BJ (cell line): ENCODE measurements at regions not wholly inside any gene's neighbourhood (a gene's known extent, or its start where the extent isn't known, plus 50 kb on each side); places are given as distances from the start of the nearest gene placed in this dataset.

Source experiments
- CTCF ChIA-PET: fragments of 350-600 bp; formaldehyde crosslinking; extraction: SDS; loops from one replicate; lab custom pipeline; 2021; ENCODE audit warnings: antibody characterized with exemption, inconsistent platforms; lab: Yijun Ruan, JAX
- POLR2A ChIA-PET: fragments of 300-600 bp; sonication (Branson Sonifier 250); formaldehyde crosslinking; extraction: SDS; loops from one replicate; lab custom pipeline; 2021; ENCODE audit warnings: antibody characterized with exemption; lab: Charles Lee
- DNase-seq: peaks from one replicate; pipeline ENCODE4 v3.0.0-alpha.2; 2011; ENCODE audit warnings: low read depth
- H3K27me3 ChIP-seq: 2 replicates; pipeline ENCODE4 v1.6.0; 2011; ENCODE audit warnings: low read length; ENCODE audit not compliant: control insufficient read depth, insufficient read depth
- H3K36me3 ChIP-seq: 2 replicates; pipeline ENCODE4 v1.5.1; 2011; ENCODE audit warnings: low read length; ENCODE audit not compliant: control insufficient read depth, insufficient read depth
- H3K4me3 ChIP-seq: 2 replicates; pipeline ENCODE4 v1.5.1; 2011; ENCODE audit warnings: low read depth, mild to moderate bottlenecking, control low read depth, low read length
- TF ChIP-seq, protein P1 (sequence below): IDR thresholded peaks from 2 replicates; pipeline ENCODE4 v1.5.1; 2011; ENCODE audit warnings: low read depth, mild to moderate bottlenecking, control low read depth, inconsistent platforms, low read length, moderate library complexity; ENCODE audit not compliant: insufficient read depth

DNA sequence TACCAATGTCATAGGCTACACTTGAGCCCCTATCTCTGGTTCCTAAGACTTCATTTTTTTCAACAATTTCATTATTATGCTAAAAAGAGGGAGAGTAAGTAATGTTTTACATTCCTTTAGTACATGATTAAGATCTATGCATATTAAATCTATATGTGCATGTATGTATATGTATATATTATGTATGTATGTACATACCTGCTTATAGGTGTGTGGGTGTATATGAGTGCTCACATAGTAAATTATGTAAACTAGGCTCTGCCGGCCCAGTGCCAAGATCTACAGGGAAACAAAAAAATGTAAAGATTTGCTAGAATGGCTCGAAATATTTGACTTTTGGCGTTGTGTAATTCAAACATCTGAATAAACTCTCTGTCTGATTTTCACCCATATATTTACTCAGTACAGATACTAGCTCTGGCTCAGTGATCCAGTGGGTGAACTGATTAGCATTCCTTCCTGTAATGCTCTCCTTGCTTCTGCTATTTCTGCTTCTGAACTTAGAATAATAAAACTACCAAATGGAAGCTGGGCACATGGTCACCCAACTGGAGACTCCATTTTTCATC lies 113.1 kb upstream of the FGGY start:
- no peak for DNase-seq

DNA sequence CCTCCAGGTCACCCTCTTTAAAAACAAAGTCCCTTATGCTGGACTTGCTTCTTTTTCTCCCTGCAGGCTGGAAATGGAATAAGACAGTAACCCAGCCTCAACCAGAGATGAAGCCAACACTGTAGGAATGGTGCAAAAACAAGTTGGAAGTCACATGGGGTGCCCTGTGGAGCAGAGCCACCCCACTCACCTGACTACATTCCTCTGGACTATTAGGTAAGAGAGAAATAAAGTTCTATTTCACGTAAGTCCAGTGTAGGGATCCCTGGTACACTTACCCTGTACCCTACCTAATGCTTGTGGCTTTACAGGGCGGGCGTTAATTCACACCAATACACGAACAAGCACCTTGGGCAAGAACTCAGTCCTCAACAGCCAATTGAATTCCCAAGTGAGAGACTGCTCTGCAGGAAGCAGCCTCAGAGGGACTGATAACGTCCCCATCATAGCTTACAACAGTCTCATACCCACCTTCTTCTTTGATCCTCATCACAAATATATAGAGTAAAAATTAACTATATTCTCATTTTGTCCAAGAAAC lies 112.5 kb upstream of the FGGY start:
- CTCF ChIA-PET = no interaction called here
- H3K4me3 ChIP-seq = no peak overlapping the region
- DNase-seq = no peak

More for the DNA sequence above, 113.1 kb upstream of the FGGY start:
- no peak overlapping the region for H3K4me3 ChIP-seq
- ChIA-PET POLR2A (no interaction called here), CTCF (no interaction called here)
- TF ChIP-seq, protein P1, sequence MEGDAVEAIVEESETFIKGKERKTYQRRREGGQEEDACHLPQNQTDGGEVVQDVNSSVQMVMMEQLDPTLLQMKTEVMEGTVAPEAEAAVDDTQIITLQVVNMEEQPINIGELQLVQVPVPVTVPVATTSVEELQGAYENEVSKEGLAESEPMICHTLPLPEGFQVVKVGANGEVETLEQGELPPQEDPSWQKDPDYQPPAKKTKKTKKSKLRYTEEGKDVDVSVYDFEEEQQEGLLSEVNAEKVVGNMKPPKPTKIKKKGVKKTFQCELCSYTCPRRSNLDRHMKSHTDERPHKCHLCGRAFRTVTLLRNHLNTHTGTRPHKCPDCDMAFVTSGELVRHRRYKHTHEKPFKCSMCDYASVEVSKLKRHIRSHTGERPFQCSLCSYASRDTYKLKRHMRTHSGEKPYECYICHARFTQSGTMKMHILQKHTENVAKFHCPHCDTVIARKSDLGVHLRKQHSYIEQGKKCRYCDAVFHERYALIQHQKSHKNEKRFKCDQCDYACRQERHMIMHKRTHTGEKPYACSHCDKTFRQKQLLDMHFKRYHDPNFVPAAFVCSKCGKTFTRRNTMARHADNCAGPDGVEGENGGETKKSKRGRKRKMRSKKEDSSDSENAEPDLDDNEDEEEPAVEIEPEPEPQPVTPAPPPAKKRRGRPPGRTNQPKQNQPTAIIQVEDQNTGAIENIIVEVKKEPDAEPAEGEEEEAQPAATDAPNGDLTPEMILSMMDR = no peak
- H3K27me3 ChIP-seq = no peaks in the 10 kb centered on the region
- no peaks in the 10 kb centered on the region for H3K36me3 ChIP-seq

DNA sequence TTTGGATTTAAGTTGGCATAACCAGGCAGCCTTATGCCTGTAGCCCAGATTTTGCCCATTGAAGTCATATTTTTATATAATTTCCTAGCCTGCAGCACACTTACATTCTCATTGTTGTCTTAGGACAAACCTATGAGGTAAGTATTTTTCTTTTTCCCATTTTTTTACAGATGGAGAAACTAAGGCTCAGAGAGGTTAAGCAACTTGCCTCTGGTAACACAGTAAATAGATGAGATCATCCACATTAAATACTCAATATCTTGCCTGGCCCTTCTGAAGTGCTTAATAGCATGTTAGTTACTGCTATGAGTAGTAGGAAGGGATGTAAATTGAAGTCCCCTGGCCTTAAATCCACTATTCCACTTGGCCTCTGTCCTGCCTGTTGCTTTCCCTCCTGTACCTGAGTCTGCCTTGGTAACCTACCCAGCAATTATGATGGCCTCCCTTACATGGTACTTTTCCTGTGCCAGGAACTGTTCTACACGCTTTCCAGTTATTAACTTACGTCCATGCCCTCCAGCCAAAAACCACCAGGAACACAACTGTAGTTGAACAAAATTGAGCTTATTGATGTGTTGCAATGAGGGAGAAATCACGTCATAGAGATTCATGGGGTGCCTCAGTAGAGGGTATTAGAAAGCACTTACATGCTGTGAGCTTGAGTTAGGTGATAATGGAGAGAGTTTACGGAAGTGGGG lies 111.6 kb upstream of the FGGY start:
- TF ChIP-seq, protein P1 = no peak
- Histone ChIP-seq H3K36me3 (no peaks in the 10 kb centered on the region), H3K27me3 (no peaks in the 10 kb centered on the region), H3K4me3 (no peak overlapping the region)
- ChIA-PET POLR2A (no interaction called here), CTCF (interaction anchor here (1.2 to 1.3 kb wide), 2 partner anchors 383 to 574 kb away, joined by 3 read pairs; no protein-coding TSS in a partner anchor)
- DNase-seq = no peak

More for the DNA sequence above, 112.5 kb upstream of the FGGY start:
- Histone ChIP-seq H3K27me3 (no peaks in the 10 kb centered on the region), H3K36me3 (no peaks in the 10 kb centered on the region)
- POLR2A ChIA-PET = no interaction called here
- TF ChIP-seq, protein P1 = no peak

DNA sequence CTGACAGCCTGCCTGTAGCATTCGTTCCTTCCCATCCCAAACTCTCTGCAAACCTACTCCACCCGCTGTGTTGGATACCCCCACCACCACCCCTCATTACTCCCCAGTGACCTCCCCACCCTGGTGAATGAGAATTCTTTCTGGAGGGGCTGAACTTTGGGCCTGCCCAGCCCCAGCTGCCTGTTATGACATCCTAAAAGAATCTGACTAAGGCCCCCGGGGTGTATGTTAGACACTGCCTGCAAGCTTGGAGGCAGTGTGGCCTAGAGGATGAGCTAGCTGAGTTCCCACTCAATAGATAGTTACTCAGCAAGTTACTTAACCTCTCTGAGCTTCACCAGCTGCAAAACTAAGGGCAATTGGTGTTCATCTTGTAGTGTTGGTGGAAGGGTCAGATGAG lies 110.2 kb upstream of the FGGY start:
- no peak for DNase-seq
- no peak overlapping the region for H3K4me3 ChIP-seq
- H3K27me3 ChIP-seq = no peaks in the 10 kb centered on the region
- no peaks in the 10 kb centered on the region for H3K36me3 ChIP-seq
- POLR2A ChIA-PET = interaction anchor here (0.6 kb wide), 1 partner anchor 13 kb away, joined by 3 read pairs; no protein-coding TSS in a partner anchor
- TF ChIP-seq, protein P1 = peak; percentile 27; the same call in 1 of the 2 replicates
- CTCF ChIA-PET = interaction anchor here (0.6 to 1.3 kb wide), 5 partner anchors 13 to 573 kb away, joined by 3 read pairs; no protein-coding TSS in a partner anchor

DNA sequence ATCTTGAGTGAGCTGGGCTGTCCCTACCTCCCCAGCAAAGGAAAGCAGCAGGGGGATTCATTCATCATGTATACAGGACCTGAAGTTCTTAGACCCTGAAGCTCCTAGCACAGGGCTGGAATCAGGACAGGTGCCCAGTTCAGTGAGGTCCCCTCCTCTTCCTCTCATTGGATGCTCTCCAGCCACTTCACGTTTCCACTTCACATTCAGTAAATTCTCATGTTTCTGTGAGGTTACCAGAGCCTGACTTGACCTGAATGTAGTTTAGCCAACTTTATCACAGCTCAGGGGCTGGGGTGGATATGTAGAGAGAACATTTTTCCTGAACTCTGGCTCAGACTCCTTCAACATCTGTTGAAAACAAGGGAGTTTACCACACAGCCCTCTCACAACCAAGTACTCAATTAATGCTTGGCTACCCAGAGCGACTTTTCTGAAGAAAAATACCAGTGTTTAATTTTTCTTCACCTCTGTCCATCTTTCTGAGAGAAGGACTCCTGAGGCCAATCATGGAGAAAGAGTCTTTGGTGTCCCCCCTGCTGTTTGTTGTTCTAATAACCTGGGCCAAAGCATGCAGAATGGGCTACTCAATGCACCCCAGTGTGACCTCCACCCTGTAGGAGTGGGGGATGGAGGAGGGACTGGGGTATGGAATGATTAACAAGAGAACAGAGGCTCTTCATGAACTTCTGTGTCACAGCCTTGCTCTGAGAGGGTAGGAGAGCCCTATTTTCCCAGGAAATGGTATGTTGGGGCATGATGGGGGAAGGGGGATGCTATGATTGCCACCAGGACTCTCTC lies 108.3 kb upstream of the FGGY start:
- ChIA-PET POLR2A (interaction anchor here (0.8 kb wide), 1 partner anchor 407 kb away, joined by 3 read pairs; no protein-coding TSS in a partner anchor), CTCF (no interaction called here)
- TF ChIP-seq, protein P1 = no peak
- Histone ChIP-seq H3K36me3 (no peaks in the 10 kb centered on the region), H3K27me3 (no peaks in the 10 kb centered on the region), H3K4me3 (no peak overlapping the region)
- DNase-seq = no peak
